ENCODE measurements at regions not wholly inside any gene's neighbourhood (a gene's known extent, or its start where the extent isn't known, plus 50 kb on each side); places are given as distances from the start of the nearest gene placed in this dataset.

DNA sequence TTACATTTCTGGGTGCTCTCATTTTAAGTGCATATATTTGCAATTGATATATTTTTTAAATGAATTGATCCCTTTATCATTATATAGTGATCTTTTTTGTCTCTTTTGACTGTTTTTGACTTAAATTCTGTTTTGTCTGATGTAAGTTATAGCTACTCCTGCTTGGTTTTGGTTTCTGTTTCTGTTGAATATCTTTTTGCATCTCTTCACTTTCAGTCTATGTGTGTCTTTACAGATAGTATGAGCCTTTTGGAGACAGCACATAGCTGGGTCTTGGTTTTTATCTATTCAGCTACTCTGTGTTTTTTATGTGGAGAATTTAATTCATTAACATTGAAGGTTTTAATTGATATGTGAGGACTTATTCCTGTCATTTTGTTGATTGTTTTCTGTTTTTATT is 311.3 kb downstream of the SPATA31D1 start:
- Mint-ChIP-seq H3K27me3 (ENCODE audit: low read depth) (no peaks in the 10 kb centered on the region), H3K4me3 (no peak overlapping the region), H3K9me3 (peaks cover under 1% of the 10 kb centered on the region), H3K27ac (ENCODE audit: unreplicated experiment) (no peak overlapping the region), H3K4me1 (no peaks in the 10 kb centered on the region), H3K36me3 (ENCODE audit: low read depth) (no peaks in the 10 kb centered on the region)
- TF ChIP-seq CTCF (conservative IDR thresholded peaks at IDR 0.05), result no peak
- no peak for DNase-seq (ENCODE audit: low read depth, low spot score)

DNA sequence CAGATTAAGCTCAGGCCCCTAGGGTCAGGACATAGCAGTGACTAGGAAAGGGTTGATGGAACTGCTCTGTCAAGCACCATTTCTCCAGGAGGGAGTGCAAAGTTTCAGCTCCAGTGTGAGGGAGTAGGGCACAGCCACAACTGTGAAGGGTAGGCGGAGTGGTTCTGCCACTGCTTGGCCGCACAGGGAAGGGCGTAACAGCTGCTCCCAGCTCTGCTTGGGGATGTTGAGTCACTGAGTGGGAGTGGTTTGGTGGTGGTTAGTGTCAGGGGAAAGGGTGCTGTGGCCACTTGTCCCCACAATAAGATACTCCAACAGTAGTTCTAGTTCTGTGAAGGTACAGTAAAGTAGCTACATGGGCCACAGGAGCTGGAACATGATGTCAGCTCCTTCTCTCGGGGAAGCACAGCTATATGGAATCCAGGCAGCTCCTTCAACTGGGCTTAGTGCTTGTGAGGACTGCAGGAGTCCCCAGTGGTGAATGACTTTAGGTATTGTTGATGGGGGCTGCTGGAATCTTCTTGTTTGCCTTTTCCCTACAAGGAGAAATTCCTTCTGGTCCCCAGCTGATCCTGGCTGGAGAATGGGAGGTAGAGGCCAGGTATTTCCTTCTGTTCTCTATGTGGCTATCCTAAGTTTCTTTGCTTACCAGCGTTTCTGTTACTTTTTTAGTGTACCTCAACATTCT is 314.5 kb downstream of the SPATA31D1 start:
- H3K4me3 Mint-ChIP-seq, result no peak overlapping the region
- H3K4me1 Mint-ChIP-seq, result no peaks in the 10 kb centered on the region
- no peaks in the 10 kb centered on the region for H3K9me3 Mint-ChIP-seq
- TF ChIP-seq CTCF (conservative IDR thresholded peaks at IDR 0.05), result no peak
- no peak for DNase-seq (ENCODE audit: low read depth, low spot score)
- no peak overlapping the region for H3K27ac Mint-ChIP-seq (ENCODE audit: unreplicated experiment)
- no peaks in the 10 kb centered on the region for H3K36me3 Mint-ChIP-seq (ENCODE audit: low read depth)
- no peaks in the 10 kb centered on the region for H3K27me3 Mint-ChIP-seq (ENCODE audit: low read depth)

- Mint-ChIP-seq H3K36me3 (ENCODE audit: low read depth) (no peaks in the 10 kb centered on the region), H3K27ac (ENCODE audit: unreplicated experiment) (no peak overlapping the region), H3K9me3 (peaks cover 7% of the 10 kb centered on the region), H3K4me1 (no peaks in the 10 kb centered on the region), H3K4me3 (no peak overlapping the region), H3K27me3 (ENCODE audit: low read depth) (no peaks in the 10 kb centered on the region)
- no peak for DNase-seq (ENCODE audit: low read depth, low spot score)
- TF ChIP-seq CTCF (conservative IDR thresholded peaks at IDR 0.05), result no peak
Measured at GRCh38 chr9:82308836-82309235, 320.3 kb downstream of the SPATA31D1 start.

DNA sequence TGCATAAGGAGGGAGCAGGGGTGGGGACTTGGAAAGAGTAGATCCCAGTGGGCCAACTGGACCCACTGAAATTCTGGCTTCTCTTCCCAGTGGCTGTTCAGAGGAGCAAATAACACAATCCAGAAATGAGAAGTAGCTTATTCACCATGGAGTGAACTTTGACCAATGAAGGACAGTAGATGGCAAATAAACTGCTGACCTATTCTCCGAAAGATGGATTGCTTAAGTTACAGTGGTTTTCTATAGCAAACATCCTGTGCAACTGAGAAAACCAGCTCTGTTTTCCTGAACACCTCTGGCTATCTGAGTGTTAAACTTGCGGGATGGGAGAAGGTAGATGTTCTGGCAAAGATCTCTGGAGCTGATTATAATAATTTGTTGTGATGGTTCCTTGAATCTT is 325.1 kb downstream of the SPATA31D1 start:
- DNase-seq (ENCODE audit: low read depth, low spot score), result no peak
- Mint-ChIP-seq H3K4me1 (no peaks in the 10 kb centered on the region), H3K4me3 (no peak overlapping the region), H3K36me3 (ENCODE audit: low read depth) (no peaks in the 10 kb centered on the region), H3K27me3 (ENCODE audit: low read depth) (no peaks in the 10 kb centered on the region), H3K9me3 (peaks cover 7% of the 10 kb centered on the region), H3K27ac (ENCODE audit: unreplicated experiment) (no peak overlapping the region)
- no peak for TF ChIP-seq CTCF (conservative IDR thresholded peaks at IDR 0.05)

DNA sequence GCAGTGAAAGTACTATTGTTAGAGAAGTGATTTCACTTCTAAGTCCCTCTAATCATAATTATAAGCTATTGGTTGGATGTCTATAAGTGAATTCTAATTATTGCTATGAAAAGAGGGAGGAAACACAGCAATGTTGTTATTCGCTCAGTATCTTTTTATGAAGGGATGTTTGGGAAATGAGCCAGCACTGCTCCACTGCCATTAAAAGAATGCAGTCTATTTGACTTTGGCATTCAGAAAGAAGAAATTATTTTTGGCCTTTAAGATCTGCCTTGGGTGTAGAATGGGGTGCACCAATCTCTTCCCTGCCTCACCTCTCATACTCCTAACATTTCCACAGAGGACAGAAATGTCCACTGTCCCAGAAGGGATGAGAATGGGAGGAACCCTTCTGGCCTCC is 332.0 kb downstream of the SPATA31D1 start:
- Mint-ChIP-seq H3K27ac (ENCODE audit: unreplicated experiment) (no peak overlapping the region), H3K36me3 (ENCODE audit: low read depth) (peaks cover 9% of the 10 kb centered on the region), H3K4me3 (no peak overlapping the region), H3K9me3 (peaks cover 15% of the 10 kb centered on the region), H3K27me3 (ENCODE audit: low read depth) (no peaks in the 10 kb centered on the region), H3K4me1 (no peaks in the 10 kb centered on the region)
- DNase-seq (ENCODE audit: low read depth, low spot score), result no peak
- TF ChIP-seq CTCF (conservative IDR thresholded peaks at IDR 0.05), result no peak

Measured in neural crest cell (in vitro differentiated cells).